Keratinocyte (primary cell): ENCODE measurements at regions not wholly inside any gene's neighbourhood (a gene's known extent, or its start where the extent isn't known, plus 50 kb on each side); places are given as distances from the start of the nearest gene placed in this dataset.

Experiments
- DNase-seq: peaks from one replicate; pipeline ENCODE4 v3.0.0-alpha.2; 2011; ENCODE audit warnings: low read depth, missing footprints, low spot score
- FAIRE-seq: peaks from 2 replicates; lab custom pipeline; 2011; peaks lifted over from hg19 to GRCh38; lab: Jason Lieb, UNC
- H2AFZ ChIP-seq: 2 replicates; pipeline ENCODE4 v1.6.0; 2012; ENCODE audit warnings: low read length, control low read depth, inconsistent platforms; ENCODE audit not compliant: control insufficient read depth
- H3K27ac ChIP-seq: 2 replicates; pipeline ENCODE4 v1.5.1; 2011; ENCODE audit warnings: low read length; ENCODE audit not compliant: control insufficient read depth, insufficient read depth
- H3K27me3 ChIP-seq: 3 replicates; pipeline ENCODE4 v1.6.0; 2011; ENCODE audit warnings: low read length; ENCODE audit not compliant: control insufficient read depth, insufficient read depth; ENCODE audit errors: extremely low read depth
- H3K36me3 ChIP-seq, 2 experiments: 2 replicates in 1 of 2; 3 replicates in 1 of 2; pipeline ENCODE4 v1.5.1; 2011; ENCODE audit warnings: low read length in 2 of 2, mild to moderate bottlenecking in 1 of 2; ENCODE audit not compliant: control insufficient read depth in 2 of 2, insufficient read depth in 2 of 2; ENCODE audit errors: extremely low read depth in 1 of 2
- H3K4me1 ChIP-seq: 3 replicates; pipeline ENCODE4 v1.5.1; 2011; ENCODE audit warnings: low read length; ENCODE audit not compliant: control insufficient read depth, insufficient read depth; ENCODE audit errors: extremely low read depth
- H3K4me2 ChIP-seq: 3 replicates; pipeline ENCODE4 v1.6.0; 2011; ENCODE audit warnings: low read depth, low read length; ENCODE audit not compliant: control insufficient read depth, insufficient read depth; ENCODE audit errors: extremely low read depth
- H3K4me3 ChIP-seq, 3 experiments: fragments of 200-600 bp in 1 of 3; sonication (generic) in 1 of 3; 2 replicates in 2 of 3; 3 replicates in 1 of 3; pipeline ENCODE4 v1.5.1; 2011 to 2016; ENCODE audit warnings: low read length in 3 of 3, mild to moderate bottlenecking in 3 of 3, control low read depth in 2 of 3, inconsistent platforms in 1 of 3, low read depth in 1 of 3, mixed read lengths in 1 of 3, mixed run types in 1 of 3, moderate library complexity in 1 of 3; ENCODE audit not compliant: control insufficient read depth in 2 of 3, insufficient read depth in 2 of 3; ENCODE audit errors: extremely low read depth in 1 of 3
- H3K79me2 ChIP-seq: 2 replicates; pipeline ENCODE4 v1.6.0; 2012; ENCODE audit warnings: low read length; ENCODE audit not compliant: control insufficient read depth, insufficient read depth
- H3K9ac ChIP-seq: 3 replicates; pipeline ENCODE4 v1.6.0; 2011; ENCODE audit warnings: low read length; ENCODE audit not compliant: control insufficient read depth, insufficient read depth; ENCODE audit errors: extremely low read depth
- H3K9me1 ChIP-seq: 3 replicates; pipeline ENCODE4 v1.6.0; 2011; ENCODE audit warnings: low read length; ENCODE audit not compliant: control insufficient read depth, insufficient read depth; ENCODE audit errors: extremely low read depth
- H3K9me3 ChIP-seq: 2 replicates; pipeline ENCODE4 v1.5.1; 2012; ENCODE audit warnings: low read depth, low read length; ENCODE audit not compliant: control insufficient read depth
- H4K20me1 ChIP-seq: 3 replicates; pipeline ENCODE4 v1.6.0; 2011; ENCODE audit warnings: low read length; ENCODE audit not compliant: control insufficient read depth, insufficient read depth; ENCODE audit errors: extremely low read depth
- EZH2 ChIP-seq: IDR thresholded peaks from one replicate; pipeline ENCODE4 v1.6.1; 2012; ENCODE audit warnings: inconsistent platforms, mild to moderate bottlenecking, low read length, moderate library complexity
- dilution Hi-C: fragments of 300-500 bp; cut with MboI; formaldehyde crosslinking; loops from one replicate; pipeline ENCODE4 v1.7.0; 2020; ENCODE audit warnings: low sequenced_read_pairs; ENCODE audit not compliant: extremely low pct_ligation_motif_present
- TF ChIP-seq, protein P1 (sequence below), 3 experiments: IDR thresholded peaks in 1 of 3; conservative IDR thresholded peaks in 1 of 3; optimal IDR thresholded peaks in 1 of 3; 2 replicates in 2 of 3; 3 replicates in 1 of 3; pipeline versions ENCODE3 to v1.5.1; 2011; ENCODE audit warnings: low read length in 3 of 3, mild to moderate bottlenecking in 3 of 3, moderate library complexity in 2 of 3, control low read depth in 1 of 3, inconsistent platforms in 1 of 3; ENCODE audit not compliant: insufficient read depth in 2 of 3; ENCODE audit errors: extremely low read depth in 1 of 3

DNA sequence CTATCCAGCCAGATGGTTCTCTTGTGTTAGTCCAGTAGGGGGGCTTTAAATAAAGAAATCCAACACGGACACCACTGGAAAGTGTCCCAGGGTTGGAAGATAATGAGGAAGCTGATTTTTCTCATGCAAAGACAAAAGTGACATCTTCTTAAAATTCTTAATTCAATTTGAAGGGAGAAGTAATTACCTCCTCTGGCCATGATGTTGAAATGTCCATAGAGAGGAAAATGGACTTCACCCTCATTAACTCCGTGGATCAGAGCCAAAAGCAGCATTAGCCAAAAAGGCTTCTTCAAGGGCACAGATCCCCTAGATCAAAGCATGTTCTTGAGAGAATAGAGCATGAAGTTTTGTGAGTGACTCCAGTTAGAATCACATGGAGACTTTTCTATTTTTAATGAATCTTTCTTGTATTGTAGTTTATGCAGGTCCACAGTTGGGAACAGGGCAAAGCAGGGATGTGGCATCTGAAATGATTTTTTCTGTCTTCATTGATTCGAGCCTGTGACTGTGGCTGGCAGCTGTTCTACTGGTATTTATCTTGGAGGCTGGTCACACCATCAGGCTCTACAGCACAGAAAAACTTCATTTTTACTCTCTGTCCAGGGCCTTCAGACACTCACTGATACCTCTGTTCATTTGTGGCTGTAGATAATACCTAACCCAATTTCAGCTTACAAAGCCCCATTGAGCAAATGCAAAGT is 1002.5 kb downstream of the AACS start:
- Histone ChIP-seq H3K9me3 (peaks cover 2% of the 10 kb centered on the region), H3K36me3 (no peaks in the 10 kb centered on the region), H3K79me2 (no peaks in the 10 kb centered on the region), H3K4me3 (no peak overlapping the region), H3K4me1 (no peaks in the 10 kb centered on the region), H2AFZ (no peak overlapping the region), H4K20me1 (no peaks in the 10 kb centered on the region), H3K4me2 (no peak overlapping the region), H3K9ac (no peak overlapping the region), H3K27me3 (no peaks in the 10 kb centered on the region), H3K9me1 (no peaks in the 10 kb centered on the region), H3K27ac (no peak overlapping the region)
- no peak for DNase-seq
- TF ChIP-seq EZH2 = no peak
- TF ChIP-seq, protein P1, sequence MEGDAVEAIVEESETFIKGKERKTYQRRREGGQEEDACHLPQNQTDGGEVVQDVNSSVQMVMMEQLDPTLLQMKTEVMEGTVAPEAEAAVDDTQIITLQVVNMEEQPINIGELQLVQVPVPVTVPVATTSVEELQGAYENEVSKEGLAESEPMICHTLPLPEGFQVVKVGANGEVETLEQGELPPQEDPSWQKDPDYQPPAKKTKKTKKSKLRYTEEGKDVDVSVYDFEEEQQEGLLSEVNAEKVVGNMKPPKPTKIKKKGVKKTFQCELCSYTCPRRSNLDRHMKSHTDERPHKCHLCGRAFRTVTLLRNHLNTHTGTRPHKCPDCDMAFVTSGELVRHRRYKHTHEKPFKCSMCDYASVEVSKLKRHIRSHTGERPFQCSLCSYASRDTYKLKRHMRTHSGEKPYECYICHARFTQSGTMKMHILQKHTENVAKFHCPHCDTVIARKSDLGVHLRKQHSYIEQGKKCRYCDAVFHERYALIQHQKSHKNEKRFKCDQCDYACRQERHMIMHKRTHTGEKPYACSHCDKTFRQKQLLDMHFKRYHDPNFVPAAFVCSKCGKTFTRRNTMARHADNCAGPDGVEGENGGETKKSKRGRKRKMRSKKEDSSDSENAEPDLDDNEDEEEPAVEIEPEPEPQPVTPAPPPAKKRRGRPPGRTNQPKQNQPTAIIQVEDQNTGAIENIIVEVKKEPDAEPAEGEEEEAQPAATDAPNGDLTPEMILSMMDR (optimal IDR thresholded peaks at IDR 0.05 in 1 of 3, IDR thresholded peaks at IDR 0.05 in 1 of 3, conservative IDR thresholded peaks at IDR 0.05 in 1 of 3; ENCODE audit: extremely low read depth in 1 of 3, insufficient read depth in 2 of 3, low read length in 3 of 3) = no peak
- dilution Hi-C loops = no loop called here
- no peak for FAIRE-seq

GRCh38 chr12:126069549-126070165 is 1004.4 kb downstream of the AACS start:
- Histone ChIP-seq H3K9me3 (peaks cover 2% of the 10 kb centered on the region), H2AFZ (no peak overlapping the region), H3K4me1 (no peaks in the 10 kb centered on the region), H3K9ac (no peak overlapping the region), H3K79me2 (no peaks in the 10 kb centered on the region), H4K20me1 (no peaks in the 10 kb centered on the region), H3K36me3 (no peaks in the 10 kb centered on the region), H3K4me3 (no peak overlapping the region), H3K4me2 (no peak overlapping the region), H3K9me1 (no peaks in the 10 kb centered on the region), H3K27me3 (no peaks in the 10 kb centered on the region), H3K27ac (no peak overlapping the region)
- TF ChIP-seq EZH2 = no peak
- TF ChIP-seq, protein P1 (optimal IDR thresholded peaks at IDR 0.05 in 1 of 3, IDR thresholded peaks at IDR 0.05 in 1 of 3, conservative IDR thresholded peaks at IDR 0.05 in 1 of 3; ENCODE audit: extremely low read depth in 1 of 3, insufficient read depth in 2 of 3, low read length in 3 of 3) = peak; percentile 48 to 57 (median 48)
- dilution Hi-C loops = no loop called here
- peak; percentile 4 for DNase-seq
- no peak for FAIRE-seq
